MM.1S (cell line): ENCODE measurements at regions not wholly inside any gene's neighbourhood (a gene's known extent, or its start where the extent isn't known, plus 50 kb on each side); places are given as distances from the start of the nearest gene placed in this dataset.

Experiments used
- DNase-seq: peaks from one replicate; pipeline ENCODE4 v3.0.0-alpha.2; 2015
- H2AFZ ChIP-seq: fragments of 300-600 bp; sonication (generic); 2 replicates; pipeline ENCODE4 v1.6.0; 2016; ENCODE audit warnings: antibody characterized with exemption, low read length
- H3F3A ChIP-seq: fragments of 300-600 bp; sonication (generic); 2 replicates; pipeline ENCODE4 v1.6.1; 2016; ENCODE audit warnings: mild to moderate bottlenecking, antibody characterized with exemption, low read length, moderate library complexity, mixed read lengths; ENCODE audit not compliant: insufficient read depth
- H3K27ac ChIP-seq: fragments of 300-600 bp; sonication (generic); 2 replicates; pipeline ENCODE4 v1.5.1; 2016; ENCODE audit warnings: mild to moderate bottlenecking, low read length
- H3K27me3 ChIP-seq: fragments of 300-600 bp; sonication (generic); replicated peaks from 2 replicates; pipeline ENCODE4 v1.6.0; 2016; ENCODE audit warnings: low read length; ENCODE audit not compliant: insufficient read depth
- H3K36me3 ChIP-seq: fragments of 300-600 bp; sonication (generic); replicated peaks from 2 replicates; pipeline ENCODE4 v1.6.1; 2016; ENCODE audit warnings: mild to moderate bottlenecking, low read length, mixed read lengths; ENCODE audit not compliant: insufficient read depth
- H3K4me1 ChIP-seq: fragments of 300-600 bp; sonication (generic); 2 replicates; pipeline ENCODE4 v1.6.1; 2016; ENCODE audit warnings: low read length, mixed read lengths
- H3K4me2 ChIP-seq: fragments of 300-600 bp; sonication (generic); 2 replicates; pipeline ENCODE4 v1.6.0; 2016; ENCODE audit warnings: low read depth, low read length
- H3K4me3 ChIP-seq: fragments of 300-600 bp; sonication (generic); 2 replicates; pipeline ENCODE4 v1.5.1; 2016; ENCODE audit warnings: low read length, mixed read lengths
- H3K79me2 ChIP-seq: fragments of 300-600 bp; sonication (generic); 2 replicates; pipeline ENCODE4 v1.6.1; 2016; ENCODE audit warnings: mixed run types, low read length, mixed read lengths
- H3K9ac ChIP-seq: fragments of 300-600 bp; sonication (generic); 2 replicates; pipeline ENCODE4 v1.6.1; 2016; ENCODE audit warnings: low read length, mixed read lengths
- H3K9me2 ChIP-seq: fragments of 300-600 bp; sonication (generic); replicated peaks from 2 replicates; pipeline ENCODE4 v1.6.1; 2016; ENCODE audit warnings: mild to moderate bottlenecking, low read length, mixed read lengths; ENCODE audit not compliant: insufficient read depth
- H3K9me3 ChIP-seq: fragments of 300-600 bp; sonication (generic); replicated peaks from 2 replicates; pipeline ENCODE4 v1.6.1; 2016; ENCODE audit warnings: mild to moderate bottlenecking, low read length, mixed read lengths; ENCODE audit not compliant: insufficient read depth
- H4K20me1 ChIP-seq: fragments of 300-600 bp; sonication (generic); 2 replicates; pipeline ENCODE4 v1.6.1; 2016; ENCODE audit warnings: mild to moderate bottlenecking, low read length, moderate library complexity, mixed read lengths; ENCODE audit not compliant: insufficient read depth
- EZH2 ChIP-seq: fragments of 300-600 bp; sonication (generic); optimal IDR thresholded peaks from 2 replicates; pipeline ENCODE3; 2017; ENCODE audit warnings: low read depth, mild to moderate bottlenecking, antibody characterized with exemption, low read length, mixed read lengths
- EZH2phosphoT487 ChIP-seq: fragments of 300-600 bp; sonication (generic); IDR thresholded peaks from 2 replicates; pipeline ENCODE4 v1.6.1; 2018; ENCODE audit warnings: antibody characterized with exemption, low read length
- TF ChIP-seq, protein P1 (sequence below): fragments of 300-600 bp; sonication (generic); IDR thresholded peaks from 2 replicates; pipeline ENCODE4 v1.5.1; 2016; ENCODE audit warnings: antibody characterized with exemption, low read length, mixed read lengths

DNA sequence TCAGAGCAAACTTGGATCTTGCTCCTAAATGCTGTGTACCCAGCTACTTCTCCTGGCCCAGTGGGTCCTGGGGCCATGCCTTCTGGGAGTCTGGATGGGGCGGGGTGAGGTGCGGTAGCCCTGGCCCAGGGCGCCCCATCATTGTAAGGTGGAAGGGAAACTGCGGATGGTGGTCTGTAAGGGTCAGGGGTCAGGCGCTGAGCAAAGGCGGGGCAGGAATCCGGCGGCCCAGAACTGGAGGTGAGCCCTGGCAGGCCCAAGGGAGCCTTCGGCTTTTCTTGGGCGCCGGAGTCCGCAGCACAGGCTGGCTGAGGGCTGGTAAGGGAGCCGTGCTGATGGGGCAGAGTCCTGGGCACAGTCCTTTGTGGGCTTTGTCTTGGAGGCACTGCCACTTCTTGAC is 66.5 kb upstream of the CTBP2 start:
- Histone ChIP-seq H3K27ac (no peak overlapping the region), H3K9me3 (no peaks in the 10 kb centered on the region), H4K20me1 (no peaks in the 10 kb centered on the region), H3F3A (no peaks in the 10 kb centered on the region), H3K4me3 (no peak overlapping the region), H3K4me2 (no peak overlapping the region), H3K36me3 (no peaks in the 10 kb centered on the region), H3K9ac (no peak overlapping the region), H3K9me2 (no peaks in the 10 kb centered on the region), H3K27me3 (no peaks in the 10 kb centered on the region; the same call in 1 of the 2 replicates), H3K4me1 (no peaks in the 10 kb centered on the region), H3K79me2 (no peaks in the 10 kb centered on the region), H2AFZ (no peak overlapping the region)
- TF ChIP-seq EZH2phosphoT487 (no peak), EZH2 (no peak)
- TF ChIP-seq, protein P1, sequence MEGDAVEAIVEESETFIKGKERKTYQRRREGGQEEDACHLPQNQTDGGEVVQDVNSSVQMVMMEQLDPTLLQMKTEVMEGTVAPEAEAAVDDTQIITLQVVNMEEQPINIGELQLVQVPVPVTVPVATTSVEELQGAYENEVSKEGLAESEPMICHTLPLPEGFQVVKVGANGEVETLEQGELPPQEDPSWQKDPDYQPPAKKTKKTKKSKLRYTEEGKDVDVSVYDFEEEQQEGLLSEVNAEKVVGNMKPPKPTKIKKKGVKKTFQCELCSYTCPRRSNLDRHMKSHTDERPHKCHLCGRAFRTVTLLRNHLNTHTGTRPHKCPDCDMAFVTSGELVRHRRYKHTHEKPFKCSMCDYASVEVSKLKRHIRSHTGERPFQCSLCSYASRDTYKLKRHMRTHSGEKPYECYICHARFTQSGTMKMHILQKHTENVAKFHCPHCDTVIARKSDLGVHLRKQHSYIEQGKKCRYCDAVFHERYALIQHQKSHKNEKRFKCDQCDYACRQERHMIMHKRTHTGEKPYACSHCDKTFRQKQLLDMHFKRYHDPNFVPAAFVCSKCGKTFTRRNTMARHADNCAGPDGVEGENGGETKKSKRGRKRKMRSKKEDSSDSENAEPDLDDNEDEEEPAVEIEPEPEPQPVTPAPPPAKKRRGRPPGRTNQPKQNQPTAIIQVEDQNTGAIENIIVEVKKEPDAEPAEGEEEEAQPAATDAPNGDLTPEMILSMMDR: no peak
- no peak for DNase-seq

DNA sequence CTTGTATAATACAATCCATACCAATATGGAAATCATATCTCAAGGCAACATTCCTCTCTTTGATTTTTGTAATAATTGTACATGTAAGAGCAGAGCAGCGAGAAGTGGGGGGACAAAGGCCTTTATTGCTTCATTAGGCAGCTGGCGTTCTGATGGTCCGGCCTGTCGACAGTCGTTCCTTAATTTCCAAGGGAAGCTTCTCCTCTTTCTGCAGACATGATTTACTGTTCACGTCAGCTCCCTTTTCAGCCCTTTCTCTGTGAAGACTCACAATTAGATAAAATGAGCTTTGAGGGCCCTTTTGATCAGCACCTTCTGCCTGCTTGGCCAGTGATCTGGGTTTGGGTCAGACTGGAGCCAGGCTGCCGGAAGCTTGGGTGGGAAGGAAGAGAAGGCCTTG is 65.6 kb upstream of the CTBP2 start:
- no peaks in the 10 kb centered on the region for H3K4me1 ChIP-seq
- no peaks in the 10 kb centered on the region for H3K36me3 ChIP-seq
- H3K79me2 ChIP-seq: no peaks in the 10 kb centered on the region
- H3K9me3 ChIP-seq: no peaks in the 10 kb centered on the region
- no peak overlapping the region for H3K9ac ChIP-seq
- DNase-seq: no peak
- H3F3A ChIP-seq: no peaks in the 10 kb centered on the region
- H3K4me3 ChIP-seq: no peak overlapping the region
- TF ChIP-seq, protein P1: no peak
- no peak for TF ChIP-seq EZH2
- TF ChIP-seq EZH2phosphoT487: no peak
- H3K9me2 ChIP-seq: no peaks in the 10 kb centered on the region
- H3K27ac ChIP-seq: no peak overlapping the region
- no peak overlapping the region for H3K4me2 ChIP-seq
- peaks cover 6% of the 10 kb centered on the region for H3K27me3 ChIP-seq
- no peaks in the 10 kb centered on the region for H4K20me1 ChIP-seq
- H2AFZ ChIP-seq: no peak overlapping the region

DNA sequence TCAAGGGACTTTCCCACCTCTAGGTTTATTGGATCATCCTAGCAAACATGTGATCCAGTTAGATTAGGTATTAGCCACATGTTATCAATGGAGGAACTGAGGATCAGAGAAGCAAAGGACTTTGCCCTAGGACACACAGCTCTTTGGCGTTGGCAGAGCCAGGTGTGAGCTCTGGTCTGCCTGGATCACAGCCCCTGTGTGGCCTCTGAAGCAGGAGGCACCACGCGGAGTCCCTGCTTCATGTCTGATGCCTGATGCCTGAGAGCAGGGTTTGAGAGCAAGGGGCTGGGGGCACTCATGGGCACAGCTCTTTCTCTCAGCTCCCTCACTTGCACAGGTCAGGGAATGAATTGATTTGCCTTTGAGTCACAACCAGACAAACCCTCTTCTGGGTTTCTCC is 64.7 kb upstream of the CTBP2 start:
- TF ChIP-seq EZH2phosphoT487 (no peak), EZH2 (no peak)
- TF ChIP-seq, protein P1: no peak

More for the DNA sequence above, 64.7 kb upstream of the CTBP2 start:
- H2AFZ ChIP-seq: no peak overlapping the region
- no peaks in the 10 kb centered on the region for H3K4me1 ChIP-seq
- H3K27me3 ChIP-seq: peaks cover 9% of the 10 kb centered on the region
- no peak overlapping the region for H3K9ac ChIP-seq
- no peaks in the 10 kb centered on the region for H3F3A ChIP-seq
- H3K36me3 ChIP-seq: no peaks in the 10 kb centered on the region
- DNase-seq: no peak
- no peak overlapping the region for H3K27ac ChIP-seq
- no peak overlapping the region for H3K4me2 ChIP-seq
- no peaks in the 10 kb centered on the region for H3K79me2 ChIP-seq
- H3K9me2 ChIP-seq: no peaks in the 10 kb centered on the region
- no peaks in the 10 kb centered on the region for H3K9me3 ChIP-seq
- H3K4me3 ChIP-seq: no peak overlapping the region
- H4K20me1 ChIP-seq: no peaks in the 10 kb centered on the region
